ENCODE measurements at regions not wholly inside any gene's neighbourhood (a gene's known extent, or its start where the extent isn't known, plus 50 kb on each side); places are given as distances from the start of the nearest gene placed in this dataset.

DNA sequence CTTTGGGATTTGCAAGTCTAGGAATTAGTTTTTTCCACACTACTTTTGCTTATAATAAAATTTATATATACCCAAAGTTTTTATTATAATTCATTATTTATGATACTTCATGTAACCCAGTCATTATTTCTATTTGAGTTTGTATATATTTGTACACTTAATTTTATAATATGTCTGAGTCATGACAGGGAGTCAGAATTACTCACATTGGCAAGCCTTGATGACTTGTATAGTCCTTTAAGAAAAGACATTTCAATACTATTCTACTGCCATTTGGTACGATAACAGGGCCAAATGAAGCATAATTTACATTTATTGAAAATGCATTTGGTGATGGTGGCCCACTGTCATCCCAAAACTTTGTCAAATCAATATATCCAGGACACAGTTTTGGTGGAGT, 95.9 kb upstream of the UNC13C start:
- no peak overlapping the region for H3K9ac ChIP-seq (ENCODE audit: low read depth in 1 of 2, low read length in 2 of 2)
- no peak overlapping the region for H3K4me3 ChIP-seq (ENCODE audit: low read length in 2 of 2)
- H3K9me3 ChIP-seq (ENCODE audit: control insufficient read depth in 2 of 2, low read length in 2 of 2) = no peaks in the 10 kb centered on the region
- no peaks in the 10 kb centered on the region for H3K27me3 ChIP-seq (ENCODE audit: control insufficient read depth in 2 of 2, insufficient read depth in 2 of 2, low read length in 2 of 2)
- no peaks in the 10 kb centered on the region for H3K4me1 ChIP-seq (ENCODE audit: control insufficient read depth in 2 of 2, insufficient read depth in 2 of 2, low read length in 2 of 2)
- H3K36me3 ChIP-seq (ENCODE audit: control insufficient read depth in 2 of 2, insufficient read depth in 2 of 2, low read length in 2 of 2) = no peaks in the 10 kb centered on the region
- H3K27ac ChIP-seq (ENCODE audit: low read depth in 2 of 2, low read length in 2 of 2) = no peak overlapping the region

DNA sequence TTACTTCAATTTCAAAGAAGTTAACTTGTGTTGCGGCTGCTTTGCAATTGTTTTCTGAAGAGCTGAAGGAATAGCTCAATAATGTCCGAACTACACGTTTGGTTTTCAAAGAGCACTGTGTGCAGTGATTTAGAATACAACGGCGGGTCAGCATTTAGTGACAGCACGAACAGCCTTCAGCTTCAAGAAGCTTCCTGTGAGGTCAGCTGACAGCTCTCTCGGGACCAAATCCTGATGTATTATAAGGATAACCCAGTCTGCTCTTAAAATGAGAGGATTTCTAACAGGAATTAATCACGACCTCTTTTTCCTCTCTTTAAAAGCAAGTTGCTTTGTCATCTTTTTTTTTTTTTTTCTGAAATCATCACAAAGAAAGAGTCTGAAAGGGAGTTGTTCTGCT, 97.9 kb upstream of the UNC13C start:
- H3K27me3 ChIP-seq (ENCODE audit: control insufficient read depth in 2 of 2, insufficient read depth in 2 of 2, low read length in 2 of 2) = no peaks in the 10 kb centered on the region
- no peak overlapping the region for H3K9ac ChIP-seq (ENCODE audit: low read depth in 1 of 2, low read length in 2 of 2)
- H3K9me3 ChIP-seq (ENCODE audit: control insufficient read depth in 2 of 2, low read length in 2 of 2) = no peaks in the 10 kb centered on the region
- H3K4me3 ChIP-seq (ENCODE audit: low read length in 2 of 2) = no peak overlapping the region
- no peaks in the 10 kb centered on the region for H3K4me1 ChIP-seq (ENCODE audit: control insufficient read depth in 2 of 2, insufficient read depth in 2 of 2, low read length in 2 of 2)
- H3K36me3 ChIP-seq (ENCODE audit: control insufficient read depth in 2 of 2, insufficient read depth in 2 of 2, low read length in 2 of 2) = no peaks in the 10 kb centered on the region
- no peak overlapping the region for H3K27ac ChIP-seq (ENCODE audit: low read depth in 2 of 2, low read length in 2 of 2)

DNA sequence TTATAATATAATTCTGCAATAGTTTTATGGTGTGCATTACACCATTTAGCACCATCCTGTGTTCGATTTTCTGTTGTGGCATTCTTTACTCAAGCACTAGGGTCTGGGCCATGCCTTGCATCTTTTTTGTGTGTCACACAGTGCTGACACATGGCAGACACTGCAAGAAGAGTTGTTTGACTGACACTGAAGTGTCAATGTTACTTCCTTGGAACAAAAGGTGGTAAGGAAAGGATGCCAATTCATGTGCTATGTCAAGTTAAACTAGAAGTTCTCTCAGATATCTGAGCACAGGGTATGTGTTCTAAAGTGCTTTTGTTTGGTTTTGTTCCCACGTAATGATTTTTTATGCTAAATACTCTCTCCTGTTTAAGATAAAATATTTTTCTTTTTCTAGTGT, 102.5 kb upstream of the UNC13C start:
- Histone ChIP-seq H3K36me3 (ENCODE audit: control insufficient read depth in 2 of 2, insufficient read depth in 2 of 2, low read length in 2 of 2) (no peaks in the 10 kb centered on the region), H3K27me3 (ENCODE audit: control insufficient read depth in 2 of 2, insufficient read depth in 2 of 2, low read length in 2 of 2) (no peaks in the 10 kb centered on the region), H3K4me1 (ENCODE audit: control insufficient read depth in 2 of 2, insufficient read depth in 2 of 2, low read length in 2 of 2) (no peaks in the 10 kb centered on the region), H3K9me3 (ENCODE audit: control insufficient read depth in 2 of 2, low read length in 2 of 2) (no peaks in the 10 kb centered on the region), H3K27ac (ENCODE audit: low read depth in 2 of 2, low read length in 2 of 2) (no peak overlapping the region), H3K9ac (ENCODE audit: low read depth in 1 of 2, low read length in 2 of 2) (no peak overlapping the region), H3K4me3 (ENCODE audit: low read length in 2 of 2) (no peak overlapping the region)

DNA sequence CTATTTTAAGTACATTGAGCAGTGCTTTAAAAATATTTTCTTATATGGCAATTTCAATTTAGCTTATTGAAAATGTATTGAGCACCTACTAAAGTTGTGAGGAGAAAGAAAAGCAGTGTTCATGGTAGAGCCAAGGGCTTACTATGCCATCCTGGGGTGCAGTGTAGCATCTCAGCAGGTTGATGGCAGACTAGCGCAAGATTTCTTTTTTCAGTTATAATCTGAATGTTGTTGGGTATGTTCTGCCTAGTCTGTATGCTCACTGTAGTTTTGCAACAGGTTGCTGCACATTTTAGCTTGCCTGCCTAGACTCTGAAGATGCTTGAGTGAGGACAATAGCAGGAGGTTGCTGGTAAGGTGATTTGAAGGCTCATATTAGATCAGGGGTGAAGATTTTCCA, 103.1 kb upstream of the UNC13C start:
- Histone ChIP-seq H3K36me3 (ENCODE audit: control insufficient read depth in 2 of 2, insufficient read depth in 2 of 2, low read length in 2 of 2) (no peaks in the 10 kb centered on the region), H3K4me1 (ENCODE audit: control insufficient read depth in 2 of 2, insufficient read depth in 2 of 2, low read length in 2 of 2) (no peaks in the 10 kb centered on the region), H3K27me3 (ENCODE audit: control insufficient read depth in 2 of 2, insufficient read depth in 2 of 2, low read length in 2 of 2) (no peaks in the 10 kb centered on the region), H3K9ac (ENCODE audit: low read depth in 1 of 2, low read length in 2 of 2) (no peak overlapping the region), H3K9me3 (ENCODE audit: control insufficient read depth in 2 of 2, low read length in 2 of 2) (no peaks in the 10 kb centered on the region), H3K4me3 (ENCODE audit: low read length in 2 of 2) (no peak overlapping the region), H3K27ac (ENCODE audit: low read depth in 2 of 2, low read length in 2 of 2) (no peak overlapping the region)

DNA sequence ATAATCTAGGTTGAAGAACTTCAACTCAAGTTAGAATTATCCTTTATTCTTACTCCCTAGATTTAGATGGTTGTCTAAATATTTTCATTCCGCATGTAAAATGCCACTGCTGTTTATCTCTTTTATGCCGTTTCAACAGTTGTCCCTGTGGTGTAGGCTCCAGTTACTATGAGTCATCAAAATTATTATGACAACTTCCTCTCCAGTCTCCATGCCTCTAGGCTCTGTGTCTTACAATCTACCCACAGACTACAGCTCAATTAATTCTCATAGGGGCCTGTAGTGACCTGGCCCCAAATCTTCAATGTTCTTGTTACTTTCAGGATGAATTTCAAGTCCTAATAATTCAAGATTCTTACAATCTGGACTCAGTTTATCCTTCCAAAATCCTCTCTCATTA, 105.8 kb upstream of the UNC13C start:
- Histone ChIP-seq H3K36me3 (ENCODE audit: control insufficient read depth in 2 of 2, insufficient read depth in 2 of 2, low read length in 2 of 2) (no peaks in the 10 kb centered on the region), H3K27ac (ENCODE audit: low read depth in 2 of 2, low read length in 2 of 2) (no peak overlapping the region), H3K4me3 (ENCODE audit: low read length in 2 of 2) (no peak overlapping the region), H3K9ac (ENCODE audit: low read depth in 1 of 2, low read length in 2 of 2) (no peak overlapping the region), H3K27me3 (ENCODE audit: control insufficient read depth in 2 of 2, insufficient read depth in 2 of 2, low read length in 2 of 2) (no peaks in the 10 kb centered on the region), H3K4me1 (ENCODE audit: control insufficient read depth in 2 of 2, insufficient read depth in 2 of 2, low read length in 2 of 2) (no peaks in the 10 kb centered on the region), H3K9me3 (ENCODE audit: control insufficient read depth in 2 of 2, low read length in 2 of 2) (peaks cover 0 to 2% of the 10 kb centered on the region in 2 donors)

GRCh38 chr15:53869806-53870073, 108.5 kb upstream of the UNC13C start:
- no peaks in the 10 kb centered on the region for H3K4me1 ChIP-seq (ENCODE audit: control insufficient read depth in 2 of 2, insufficient read depth in 2 of 2, low read length in 2 of 2)
- no peaks in the 10 kb centered on the region for H3K36me3 ChIP-seq (ENCODE audit: control insufficient read depth in 2 of 2, insufficient read depth in 2 of 2, low read length in 2 of 2)
- H3K4me3 ChIP-seq (ENCODE audit: low read length in 2 of 2) = no peak overlapping the region
- H3K27ac ChIP-seq (ENCODE audit: low read depth in 2 of 2, low read length in 2 of 2) = no peak overlapping the region
- peaks cover 0 to 2% of the 10 kb centered on the region in 2 donors for H3K9me3 ChIP-seq (ENCODE audit: control insufficient read depth in 2 of 2, low read length in 2 of 2)
- H3K27me3 ChIP-seq (ENCODE audit: control insufficient read depth in 2 of 2, insufficient read depth in 2 of 2, low read length in 2 of 2) = no peaks in the 10 kb centered on the region
- H3K9ac ChIP-seq (ENCODE audit: low read depth in 1 of 2, low read length in 2 of 2) = no peak overlapping the region

GRCh38 chr15:53869044-53869805, 109.0 kb upstream of the UNC13C start:
- no peak overlapping the region for H3K4me3 ChIP-seq (ENCODE audit: low read length in 2 of 2)
- no peaks in the 10 kb centered on the region for H3K27me3 ChIP-seq (ENCODE audit: control insufficient read depth in 2 of 2, insufficient read depth in 2 of 2, low read length in 2 of 2)
- no peak overlapping the region for H3K27ac ChIP-seq (ENCODE audit: low read depth in 2 of 2, low read length in 2 of 2)
- H3K9ac ChIP-seq (ENCODE audit: low read depth in 1 of 2, low read length in 2 of 2) = no peak overlapping the region
- H3K36me3 ChIP-seq (ENCODE audit: control insufficient read depth in 2 of 2, insufficient read depth in 2 of 2, low read length in 2 of 2) = no peaks in the 10 kb centered on the region
- no peaks in the 10 kb centered on the region for H3K4me1 ChIP-seq (ENCODE audit: control insufficient read depth in 2 of 2, insufficient read depth in 2 of 2, low read length in 2 of 2)
- peaks cover 0 to 2% of the 10 kb centered on the region in 2 donors for H3K9me3 ChIP-seq (ENCODE audit: control insufficient read depth in 2 of 2, low read length in 2 of 2)

- Histone ChIP-seq H3K4me1 (ENCODE audit: control insufficient read depth in 2 of 2, insufficient read depth in 2 of 2, low read length in 2 of 2) (peaks cover 0 to 6% of the 10 kb centered on the region in 2 donors), H3K4me3 (ENCODE audit: low read length in 2 of 2) (no peak overlapping the region), H3K9me3 (ENCODE audit: control insufficient read depth in 2 of 2, low read length in 2 of 2) (no peaks in the 10 kb centered on the region), H3K36me3 (ENCODE audit: control insufficient read depth in 2 of 2, insufficient read depth in 2 of 2, low read length in 2 of 2) (no peaks in the 10 kb centered on the region), H3K27me3 (ENCODE audit: control insufficient read depth in 2 of 2, insufficient read depth in 2 of 2, low read length in 2 of 2) (no peaks in the 10 kb centered on the region), H3K9ac (ENCODE audit: low read depth in 1 of 2, low read length in 2 of 2) (no peak overlapping the region), H3K27ac (ENCODE audit: low read depth in 2 of 2, low read length in 2 of 2) (no peak overlapping the region)
These were observed 102.9 kb upstream of the WDR72 start for GRCh38 chr15:53862386-53862785.

GRCh38 chr15:53861792-53862191, 102.3 kb upstream of the WDR72 start:
- Histone ChIP-seq H3K4me1 (ENCODE audit: control insufficient read depth in 2 of 2, insufficient read depth in 2 of 2, low read length in 2 of 2) (peaks cover 0 to 6% of the 10 kb centered on the region in 2 donors), H3K4me3 (ENCODE audit: low read length in 2 of 2) (no peak overlapping the region), H3K36me3 (ENCODE audit: control insufficient read depth in 2 of 2, insufficient read depth in 2 of 2, low read length in 2 of 2) (no peaks in the 10 kb centered on the region), H3K9ac (ENCODE audit: low read depth in 1 of 2, low read length in 2 of 2) (no peak overlapping the region), H3K27me3 (ENCODE audit: control insufficient read depth in 2 of 2, insufficient read depth in 2 of 2, low read length in 2 of 2) (no peaks in the 10 kb centered on the region), H3K9me3 (ENCODE audit: control insufficient read depth in 2 of 2, low read length in 2 of 2) (no peaks in the 10 kb centered on the region), H3K27ac (ENCODE audit: low read depth in 2 of 2, low read length in 2 of 2) (no peak overlapping the region)

DNA sequence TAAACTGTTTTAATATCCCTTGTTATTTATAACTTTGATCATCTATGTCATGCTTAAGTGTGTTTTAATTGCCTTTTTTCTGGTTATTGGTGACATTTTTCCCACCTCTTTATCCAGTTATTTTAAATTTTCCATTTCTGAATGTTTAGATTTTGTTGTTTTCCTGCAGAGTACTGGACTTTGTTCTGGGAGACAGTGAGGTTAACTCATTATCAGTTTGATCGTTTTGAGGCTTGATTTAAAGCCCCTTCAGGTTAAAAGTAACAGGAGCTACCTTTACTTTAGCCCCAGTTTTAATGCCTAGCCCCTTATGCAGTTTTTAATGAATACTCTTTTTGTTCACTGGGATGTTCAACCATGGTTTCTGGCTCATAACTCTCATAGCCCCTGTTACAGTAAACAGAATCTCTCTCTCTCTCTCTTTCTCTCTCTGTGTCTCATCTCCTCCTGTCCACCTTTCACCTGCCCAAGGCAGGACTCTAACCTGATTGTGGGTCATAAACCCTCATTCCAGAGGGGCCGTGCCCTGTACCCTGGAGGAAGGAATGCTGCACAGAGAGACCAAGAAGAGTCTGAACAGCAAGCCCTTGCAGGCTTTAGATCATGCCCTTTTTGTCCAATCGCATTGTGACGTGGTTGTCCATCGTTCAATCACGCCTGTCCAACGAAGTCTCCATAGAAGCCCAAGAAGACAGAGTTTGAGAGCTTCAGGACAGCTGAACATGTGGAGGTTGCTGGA, 91.8 kb upstream of the WDR72 start:
- Histone ChIP-seq H3K4me3 (ENCODE audit: low read length in 2 of 2) (no peak overlapping the region), H3K27ac (ENCODE audit: low read depth in 2 of 2, low read length in 2 of 2) (no peak overlapping the region), H3K27me3 (ENCODE audit: control insufficient read depth in 2 of 2, insufficient read depth in 2 of 2, low read length in 2 of 2) (no peaks in the 10 kb centered on the region)

More for the DNA sequence above, 91.8 kb upstream of the WDR72 start:
- Histone ChIP-seq H3K36me3 (ENCODE audit: control insufficient read depth in 2 of 2, insufficient read depth in 2 of 2, low read length in 2 of 2) (no peaks in the 10 kb centered on the region), H3K9ac (ENCODE audit: low read depth in 1 of 2, low read length in 2 of 2) (no peak overlapping the region), H3K4me1 (ENCODE audit: control insufficient read depth in 2 of 2, insufficient read depth in 2 of 2, low read length in 2 of 2) (no peaks in the 10 kb centered on the region), H3K9me3 (ENCODE audit: control insufficient read depth in 2 of 2, low read length in 2 of 2) (no peaks in the 10 kb centered on the region)

All from mucosa of rectum (tissue), 2 donors.